GM19452 (cell line): ENCODE measurements at regions not wholly inside any gene's neighbourhood (a gene's known extent, or its start where the extent isn't known, plus 50 kb on each side); places are given as distances from the start of the nearest gene placed in this dataset.

Experiments
- ATAC-seq: cut with Tn5 transposase; IDR thresholded peaks from one replicate; pipeline ENCODE4 v1.9.1; 2021; ENCODE audit not compliant: unreplicated experiment

- no peak for ATAC-seq
Observed at GRCh38 chr4:14652522-14652921, 349.8 kb upstream of the CPEB2 start.

- no peak for ATAC-seq
Observed at GRCh38 chr4:14653338-14653737, 348.9 kb upstream of the CPEB2 start.

- ATAC-seq: no peak
Observed at GRCh38 chr4:14659286-14659685, 343.0 kb upstream of the CPEB2 start.

GRCh38 chr4:14667624-14668151 lies 334.6 kb upstream of the CPEB2 start:
- ATAC-seq: no peak

GRCh38 chr4:14668296-14668695 lies 334.0 kb upstream of the CPEB2 start:
- no peak for ATAC-seq

- ATAC-seq: no peak
Observed at GRCh38 chr4:14669371-14669770, 332.9 kb upstream of the CPEB2 start.

GRCh38 chr4:14671146-14671545 lies 331.1 kb upstream of the CPEB2 start:
- ATAC-seq: no peak

GRCh38 chr4:14675279-14675985 lies 326.8 kb upstream of the CPEB2 start:
- no peak for ATAC-seq

GRCh38 chr4:14679906-14680305 lies 322.4 kb upstream of the CPEB2 start:
- ATAC-seq: no peak

- ATAC-seq: no peak
Observed at GRCh38 chr4:14681330-14681729, 321.0 kb upstream of the CPEB2 start.

GRCh38 chr4:14693728-14694127 lies 308.6 kb upstream of the CPEB2 start:
- ATAC-seq: no peak

- no peak for ATAC-seq
Observed at GRCh38 chr4:14695095-14695845, 307.0 kb upstream of the CPEB2 start.

GRCh38 chr4:14700083-14700482 lies 302.2 kb upstream of the CPEB2 start:
- no peak for ATAC-seq

- ATAC-seq: no peak
Observed at GRCh38 chr4:14700544-14700943, 301.7 kb upstream of the CPEB2 start.

- ATAC-seq: no peak
Observed at GRCh38 chr4:14701389-14701788, 300.9 kb upstream of the CPEB2 start.

- no peak for ATAC-seq
Observed at GRCh38 chr4:14701896-14702295, 300.4 kb upstream of the CPEB2 start.

- ATAC-seq: no peak
Observed at GRCh38 chr4:14708574-14708973, 293.7 kb upstream of the CPEB2 start.

- ATAC-seq: no peak
Observed at GRCh38 chr4:14711259-14711658, 291.0 kb upstream of the CPEB2 start.

- no peak for ATAC-seq
Observed at GRCh38 chr4:14716691-14717090, 285.6 kb upstream of the CPEB2 start.

GRCh38 chr4:14719053-14719452 lies 283.2 kb upstream of the CPEB2 start:
- ATAC-seq: no peak

GRCh38 chr4:14726441-14726840 lies 275.8 kb upstream of the CPEB2 start:
- no peak for ATAC-seq

GRCh38 chr4:14726877-14727361 lies 275.4 kb upstream of the CPEB2 start:
- no peak for ATAC-seq
